ENCODE measurements at regions not wholly inside any gene's neighbourhood (a gene's known extent, or its start where the extent isn't known, plus 50 kb on each side); places are given as distances from the start of the nearest gene placed in this dataset.

DNA sequence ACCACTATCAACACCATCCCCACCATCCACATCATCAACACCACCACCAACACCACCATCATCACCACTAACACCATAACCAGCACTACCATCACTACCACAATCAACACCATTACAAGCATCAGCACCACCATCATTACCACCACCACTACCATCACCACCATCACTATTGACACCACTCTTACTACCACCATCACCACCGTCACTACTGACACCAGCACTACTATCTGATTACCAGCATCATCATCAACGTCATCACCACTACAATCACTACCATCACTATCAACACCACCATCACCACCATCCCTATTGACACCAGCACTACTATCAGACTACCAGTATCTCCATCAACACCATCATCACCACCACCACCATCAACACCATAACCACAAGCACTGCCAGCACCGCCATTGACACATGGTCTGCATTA, 106.1 kb upstream of the RUNX3 start:
- intact Hi-C loops (cut with micrococcal nuclease) = loop anchor here (2.0 to 5.0 kb wide), 4 partner anchors 13 to 169 kb away; no protein-coding TSS in a partner anchor
- peaks cover 9% of the 10 kb centered on the region for H3K4me1 Mint-ChIP-seq
- no peak for ATAC-seq (ENCODE audit: low read depth)

GRCh38 chr1:25035523-25036116, 105.5 kb upstream of the RUNX3 start:
- intact Hi-C loops (cut with micrococcal nuclease) = loop anchor here (2.0 to 5.0 kb wide), 4 partner anchors 13 to 169 kb away; no protein-coding TSS in a partner anchor
- no peaks in the 10 kb centered on the region for H3K36me3 Mint-ChIP-seq (ENCODE audit: low read depth)
- no peak overlapping the region for H3K4me3 Mint-ChIP-seq
- no peaks in the 10 kb centered on the region for H3K9me3 Mint-ChIP-seq
- TF ChIP-seq, protein P1, sequence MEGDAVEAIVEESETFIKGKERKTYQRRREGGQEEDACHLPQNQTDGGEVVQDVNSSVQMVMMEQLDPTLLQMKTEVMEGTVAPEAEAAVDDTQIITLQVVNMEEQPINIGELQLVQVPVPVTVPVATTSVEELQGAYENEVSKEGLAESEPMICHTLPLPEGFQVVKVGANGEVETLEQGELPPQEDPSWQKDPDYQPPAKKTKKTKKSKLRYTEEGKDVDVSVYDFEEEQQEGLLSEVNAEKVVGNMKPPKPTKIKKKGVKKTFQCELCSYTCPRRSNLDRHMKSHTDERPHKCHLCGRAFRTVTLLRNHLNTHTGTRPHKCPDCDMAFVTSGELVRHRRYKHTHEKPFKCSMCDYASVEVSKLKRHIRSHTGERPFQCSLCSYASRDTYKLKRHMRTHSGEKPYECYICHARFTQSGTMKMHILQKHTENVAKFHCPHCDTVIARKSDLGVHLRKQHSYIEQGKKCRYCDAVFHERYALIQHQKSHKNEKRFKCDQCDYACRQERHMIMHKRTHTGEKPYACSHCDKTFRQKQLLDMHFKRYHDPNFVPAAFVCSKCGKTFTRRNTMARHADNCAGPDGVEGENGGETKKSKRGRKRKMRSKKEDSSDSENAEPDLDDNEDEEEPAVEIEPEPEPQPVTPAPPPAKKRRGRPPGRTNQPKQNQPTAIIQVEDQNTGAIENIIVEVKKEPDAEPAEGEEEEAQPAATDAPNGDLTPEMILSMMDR (IDR thresholded peaks at IDR 0.05) = no peak
- no peak overlapping the region for H3K27ac Mint-ChIP-seq
- DNase-seq = no peak
- CTCF ChIA-PET = interaction anchor here (1.1 to 9.8 kb wide), 8 partner anchors 12 to 187 kb away, joined by 3 to 195 read pairs (median 50); partner anchors contain the start of gene RUNX3
- H3K4me1 Mint-ChIP-seq = peaks cover 9% of the 10 kb centered on the region
- no peak for ATAC-seq (ENCODE audit: low read depth)
- H3K27me3 Mint-ChIP-seq = no peaks in the 10 kb centered on the region
- POLR2A ChIA-PET = interaction anchor here (1.6 to 13.4 kb wide), 6 partner anchors 13 to 187 kb away, joined by 8 to 385 read pairs (median 42); partner anchors contain the start of gene RUNX3

More for the DNA sequence above, 106.1 kb upstream of the RUNX3 start:
- TF ChIP-seq, protein P1 (IDR thresholded peaks at IDR 0.05) = no peak
- H3K27ac Mint-ChIP-seq = no peak overlapping the region
- H3K9me3 Mint-ChIP-seq = no peaks in the 10 kb centered on the region
- ChIA-PET CTCF (interaction anchor here (0.9 to 9.8 kb wide), 20 partner anchors 10 to 194 kb away, joined by 3 to 195 read pairs (median 10); partner anchors contain the start of gene RUNX3), POLR2A (interaction anchor here (1.2 to 13.4 kb wide), 8 partner anchors 8 to 188 kb away, joined by 3 to 385 read pairs (median 12); partner anchors contain the start of gene RUNX3)
- no peak overlapping the region for H3K4me3 Mint-ChIP-seq
- H3K36me3 Mint-ChIP-seq (ENCODE audit: low read depth) = no peaks in the 10 kb centered on the region
- no peak for DNase-seq
- H3K27me3 Mint-ChIP-seq = no peaks in the 10 kb centered on the region

DNA sequence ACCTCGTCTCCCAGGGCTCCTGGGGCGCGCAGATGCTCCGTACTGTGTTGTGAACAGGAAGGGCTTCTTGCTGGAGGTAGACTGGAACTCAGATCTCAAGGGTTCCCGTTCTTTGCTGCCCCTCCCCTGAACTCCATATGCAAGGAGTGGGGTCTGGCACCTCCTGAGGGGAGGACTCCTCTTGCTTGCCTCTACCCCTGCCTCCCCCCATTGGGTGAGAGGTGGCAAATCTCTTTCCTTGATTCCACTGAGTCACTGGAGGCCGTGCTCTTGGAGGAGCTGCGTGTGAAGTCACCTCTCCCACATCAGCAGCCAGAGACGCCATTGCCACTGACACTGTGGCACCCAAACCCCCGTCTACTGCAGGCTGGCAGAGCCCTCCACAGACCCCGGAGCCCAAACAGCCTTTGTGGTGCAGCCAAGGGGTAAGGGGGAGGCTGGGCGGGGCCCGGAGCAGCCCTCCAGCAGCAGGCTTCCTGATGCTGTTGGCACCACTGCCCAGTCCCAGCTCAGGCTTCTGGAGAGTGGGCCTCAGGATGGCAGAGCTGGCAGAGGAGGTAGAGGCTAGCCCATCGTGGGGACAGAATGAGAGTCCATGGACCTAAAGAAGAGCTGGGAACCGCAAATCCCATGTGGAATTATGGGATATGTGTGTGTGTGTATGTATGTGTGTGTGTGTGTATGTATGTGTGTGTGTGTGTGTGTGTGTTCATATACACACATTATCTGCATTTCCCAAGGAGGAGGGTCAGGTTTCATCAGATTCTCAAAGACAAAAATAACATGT, 104.9 kb upstream of the RUNX3 start:
- ATAC-seq (ENCODE audit: low read depth) = no peak
- TF ChIP-seq, protein P1 (IDR thresholded peaks at IDR 0.05) = no peak
- H3K36me3 Mint-ChIP-seq (ENCODE audit: low read depth) = no peaks in the 10 kb centered on the region
- no peak overlapping the region for H3K4me3 Mint-ChIP-seq
- no peaks in the 10 kb centered on the region for H3K9me3 Mint-ChIP-seq
- no peak for DNase-seq
- ChIA-PET POLR2A (interaction anchor here (1.3 to 13.4 kb wide), 6 partner anchors 12 to 109 kb away, joined by 4 to 385 read pairs (median 42); partner anchors contain the start of gene RUNX3), CTCF (interaction anchor here (4.6 to 9.8 kb wide), 4 partner anchors 70 to 186 kb away, joined by 71 to 195 read pairs (median 84); partner anchors contain the start of gene RUNX3)
- peak overlapping the region; percentile 50 for H3K27ac Mint-ChIP-seq
- no peaks in the 10 kb centered on the region for H3K27me3 Mint-ChIP-seq
- H3K4me1 Mint-ChIP-seq = peaks cover 9% of the 10 kb centered on the region
- intact Hi-C loops (cut with micrococcal nuclease) = loop anchor here (5.0 kb wide), 3 partner anchors 112 to 393 kb away; partner anchors contain the start of genes CLIC4 and SRRM1

- ATAC-seq (ENCODE audit: low read depth) (peak; percentile 1), DNase-seq (no peak)
- Mint-ChIP-seq H3K36me3 (ENCODE audit: low read depth) (no peaks in the 10 kb centered on the region), H3K9me3 (no peaks in the 10 kb centered on the region), H3K27me3 (no peaks in the 10 kb centered on the region), H3K4me1 (peaks cover 9% of the 10 kb centered on the region), H3K27ac (peak overlapping the region; percentile 97), H3K4me3 (peak overlapping the region; percentile 53)
- intact Hi-C loops (cut with micrococcal nuclease) = loop anchor here (2.0 to 5.0 kb wide), 3 partner anchors 287 to 845 kb away; partner anchors contain the start of genes CLIC4 and SRRM1
- TF ChIP-seq, protein P1 (IDR thresholded peaks at IDR 0.05) = no peak
- ChIA-PET CTCF (interaction anchor here (0.8 to 9.8 kb wide), 10 partner anchors 15 to 186 kb away, joined by 3 to 195 read pairs (median 5); partner anchors contain the start of gene RUNX3), POLR2A (interaction anchor here (0.6 to 13.4 kb wide), 14 partner anchors 12 to 1921 kb away, joined by 3 to 385 read pairs (median 14); partner anchors contain the start of gene RUNX3)
Measured at GRCh38 chr1:25033828-25034705, 104.0 kb upstream of the RUNX3 start.

All from activated B cell treated with CpG ODN at 0.5 μM for 24 hours (primary cell).